HS-5 (cell line): ENCODE measurements at regions not wholly inside any gene's neighbourhood (a gene's known extent, or its start where the extent isn't known, plus 50 kb on each side); places are given as distances from the start of the nearest gene placed in this dataset.
"Not testable (repeated sequence)": the region's sequence is repeated elsewhere in the genome, so short reads cannot be mapped to it uniquely, and the experiment has no call there.

Experiments used
- DNase-seq: peaks from one replicate; pipeline ENCODE4 v3.0.0-alpha.2; 2012; ENCODE audit warnings: low read depth

GRCh38 chr18:6571239-6571602 is 156.5 kb upstream of the L3MBTL4 start:
- DNase-seq, result no peak

GRCh38 chr18:6572192-6572591 is 157.3 kb upstream of the ARHGAP28 start:
- DNase-seq, result not testable (repeated sequence)

GRCh38 chr18:6574631-6575030 is 154.9 kb upstream of the ARHGAP28 start:
- DNase-seq, result no peak

- DNase-seq, result no peak
Measured at GRCh38 chr18:6575908-6576307, 153.6 kb upstream of the ARHGAP28 start.

DNA sequence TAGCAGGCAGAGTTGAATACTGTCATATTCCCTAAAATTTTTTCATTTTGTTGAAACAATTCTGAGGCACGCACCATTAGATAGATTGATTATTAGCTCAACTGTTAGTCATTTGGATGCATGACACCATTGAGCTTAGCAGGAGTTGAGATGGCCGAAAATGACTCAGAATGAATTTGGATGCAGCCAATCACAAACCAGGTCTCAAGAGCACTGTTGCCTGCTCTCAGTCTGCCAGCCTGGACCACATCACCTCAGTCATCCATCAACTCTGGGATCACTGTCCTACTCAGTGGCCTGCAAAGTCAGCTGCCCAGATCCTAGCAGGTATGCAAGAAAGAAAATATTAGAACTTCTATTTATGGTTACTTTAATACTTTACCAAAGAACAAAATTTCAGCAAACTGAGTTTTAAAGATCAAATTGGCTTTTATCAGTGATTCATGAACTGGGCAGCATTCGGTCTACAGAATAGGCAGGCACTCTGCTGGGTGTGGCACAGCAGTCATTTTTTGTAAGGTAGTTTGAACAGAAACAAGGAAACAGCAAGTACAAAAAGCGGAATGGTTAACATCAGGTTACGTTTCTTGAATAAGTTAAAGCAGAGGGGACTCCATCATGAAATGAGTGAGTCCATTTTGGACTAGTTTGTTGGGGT is 152.7 kb upstream of the ARHGAP28 start:
- DNase-seq, result no peak

DNA sequence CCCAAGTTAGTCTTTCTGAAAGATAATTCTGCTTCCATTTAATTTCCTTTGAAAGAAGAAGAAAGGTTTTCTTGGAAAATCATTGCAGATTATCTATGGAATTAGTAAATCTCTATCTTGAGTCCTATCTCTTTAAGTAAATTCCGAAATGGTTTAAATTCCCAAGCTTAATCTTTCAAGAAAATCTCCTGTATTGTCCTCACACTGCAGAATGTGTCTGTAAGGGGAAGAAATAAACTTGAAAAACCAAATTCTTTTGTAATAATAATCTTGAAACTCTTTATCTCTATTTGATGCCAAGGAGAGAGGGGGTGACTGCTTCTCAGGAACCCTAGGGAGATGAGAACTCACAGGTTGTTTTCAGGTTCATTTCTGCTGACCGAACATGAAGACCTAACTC is 150.8 kb upstream of the ARHGAP28 start:
- no peak for DNase-seq

DNA sequence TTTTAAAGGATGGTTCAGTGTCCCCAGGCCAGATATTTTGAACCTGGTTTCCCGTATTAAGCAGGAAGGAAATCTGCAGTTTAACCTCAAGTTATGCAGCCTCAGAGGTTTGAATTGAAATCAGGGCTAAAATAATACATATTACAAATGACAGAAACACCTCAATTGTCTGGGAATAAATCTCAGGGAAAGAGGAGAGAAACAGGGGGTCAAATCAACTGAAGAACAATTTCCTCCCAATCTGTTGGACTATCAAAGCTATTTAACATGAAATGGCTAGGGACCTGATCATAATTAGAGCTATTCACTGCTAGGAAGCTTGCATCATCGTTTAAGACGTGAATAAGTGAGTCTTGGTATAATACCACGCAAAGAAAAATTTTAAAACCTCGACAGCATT is 150.0 kb upstream of the ARHGAP28 start:
- no peak for DNase-seq

GRCh38 chr18:6580401-6580800 is 149.1 kb upstream of the ARHGAP28 start:
- DNase-seq, result no peak

DNA sequence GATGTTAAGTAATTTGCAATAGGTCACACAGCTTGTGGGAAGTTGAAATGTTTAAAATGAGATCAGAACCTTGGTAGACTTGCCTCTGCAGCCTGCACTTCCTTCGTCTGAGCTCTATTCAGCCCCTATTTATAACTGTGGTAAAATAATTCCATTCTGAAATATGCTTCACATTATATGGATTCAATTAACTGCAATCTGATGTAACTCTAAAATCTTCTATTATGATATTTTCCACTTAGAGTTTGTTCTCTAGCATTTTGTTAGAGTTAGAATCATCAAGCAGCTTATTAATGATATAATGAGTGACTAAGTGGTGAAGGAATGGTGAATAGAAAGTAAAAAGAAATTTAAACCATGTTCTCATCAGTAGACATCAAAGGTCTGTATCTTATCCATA is 139.6 kb upstream of the ARHGAP28 start:
- no peak for DNase-seq

DNA sequence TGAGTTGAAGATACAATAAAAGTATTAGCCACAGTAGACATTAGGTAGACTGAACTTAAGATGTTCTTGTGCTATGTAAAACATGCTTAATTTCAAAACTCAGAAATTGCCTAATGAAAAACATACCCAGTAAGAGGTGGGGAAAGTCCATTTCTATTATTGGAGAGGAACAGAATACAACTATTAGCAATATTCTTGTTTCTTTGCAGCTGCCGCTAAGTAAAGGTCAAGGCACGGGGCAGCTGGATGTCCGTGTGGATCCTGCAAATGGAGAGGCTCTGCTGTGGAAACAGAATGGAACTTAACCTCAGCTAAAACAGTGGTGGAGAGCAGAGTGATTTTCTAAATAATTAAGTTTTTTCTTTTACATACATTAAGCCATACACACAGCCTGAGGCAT is 139.2 kb upstream of the ARHGAP28 start:
- no peak for DNase-seq

DNA sequence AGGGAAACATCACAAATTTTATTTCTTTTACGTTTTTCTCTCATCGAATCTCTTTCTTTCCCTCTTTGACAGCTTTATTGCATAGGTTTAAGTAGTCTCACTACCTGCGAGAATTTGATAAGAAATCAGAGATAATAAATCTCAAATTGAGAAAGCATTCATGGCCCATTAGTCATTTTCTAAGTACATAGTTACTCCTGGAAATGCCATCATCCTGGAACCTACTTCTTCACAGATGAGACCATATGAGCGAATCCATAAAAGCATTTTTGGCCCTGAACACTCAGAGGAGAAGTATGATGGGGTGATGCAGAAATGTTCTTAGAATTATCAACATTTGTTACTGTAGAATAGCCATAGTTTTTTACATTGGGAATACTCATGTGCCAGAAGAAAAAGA is 138.0 kb upstream of the ARHGAP28 start:
- peak; percentile 47 for DNase-seq

DNA sequence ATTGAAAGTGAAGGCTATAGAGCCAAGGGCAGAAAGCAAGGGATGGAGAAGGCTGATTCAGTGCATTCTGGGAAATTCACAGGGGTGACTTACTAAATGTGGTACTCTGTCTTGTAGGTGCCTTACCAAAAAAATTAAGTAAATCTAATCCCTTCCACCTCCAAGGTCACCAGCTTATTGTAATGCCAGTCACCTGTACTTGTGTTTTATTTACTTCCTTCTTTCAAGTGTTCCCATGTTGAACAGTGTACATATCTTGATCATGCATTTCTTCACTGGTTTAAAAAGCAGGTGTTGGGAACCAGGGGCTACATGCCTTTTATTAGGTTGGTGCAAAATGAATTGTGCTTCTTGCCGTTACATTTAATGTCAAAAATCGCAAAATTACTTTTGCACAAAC is 137.0 kb upstream of the ARHGAP28 start:
- DNase-seq, result no peak

DNA sequence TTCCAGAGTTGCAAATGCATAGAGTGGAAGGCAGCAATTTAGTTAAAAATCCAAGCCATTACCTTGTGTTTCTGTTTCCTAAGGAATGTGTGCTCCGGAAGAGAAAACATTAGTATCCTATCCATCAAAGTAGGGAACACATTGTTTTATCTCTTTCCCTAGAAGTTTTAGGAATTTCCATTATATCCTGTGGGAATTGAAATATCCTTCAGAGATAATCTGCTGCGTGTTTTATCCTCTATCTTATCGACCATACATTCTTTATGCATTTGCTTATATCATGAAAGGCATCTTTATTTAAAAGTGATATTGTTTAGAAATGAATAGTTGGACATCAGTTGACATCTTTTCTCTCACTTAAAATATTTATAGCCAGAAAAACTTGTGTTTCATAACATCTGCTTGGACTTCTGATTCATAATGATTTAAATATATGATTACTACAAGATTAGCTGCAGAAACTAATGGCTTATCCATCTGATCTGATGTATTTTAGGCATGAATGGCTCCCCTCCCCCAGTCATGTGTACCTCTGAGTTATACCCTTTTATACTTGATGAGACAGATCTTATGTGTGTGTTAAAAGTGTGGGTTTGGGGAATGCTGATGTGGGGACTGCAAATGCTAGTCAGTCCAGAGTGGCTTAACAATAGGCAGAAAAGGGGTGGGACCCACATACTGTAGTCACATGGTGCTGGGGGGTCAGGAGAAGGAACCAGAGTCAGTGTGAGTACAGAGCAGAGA is 136.2 kb upstream of the ARHGAP28 start:
- peak; percentile 6 for DNase-seq

- no peak for DNase-seq
Measured at GRCh38 chr18:6595666-6596065, 133.8 kb upstream of the ARHGAP28 start.

DNA sequence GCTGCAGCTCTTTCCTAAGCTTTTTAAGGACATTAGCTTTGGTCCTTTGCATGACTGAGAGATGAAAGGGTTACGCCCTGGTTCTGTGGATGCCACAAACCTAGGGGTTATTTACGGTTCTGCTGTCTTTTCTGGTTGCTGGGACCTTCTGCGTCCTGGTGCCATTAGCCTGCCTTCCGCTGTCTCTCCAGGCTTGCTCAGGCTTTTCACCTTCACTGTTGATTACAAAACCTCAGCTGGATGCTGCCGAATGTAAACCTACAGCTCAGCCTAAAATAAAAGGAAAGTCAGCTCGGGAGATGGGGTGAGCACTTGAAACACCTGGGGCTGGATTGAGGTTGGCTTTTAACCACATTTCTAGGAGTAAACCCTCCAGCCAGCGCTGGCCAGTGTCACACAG is 130.9 kb upstream of the ARHGAP28 start:
- no peak for DNase-seq

DNA sequence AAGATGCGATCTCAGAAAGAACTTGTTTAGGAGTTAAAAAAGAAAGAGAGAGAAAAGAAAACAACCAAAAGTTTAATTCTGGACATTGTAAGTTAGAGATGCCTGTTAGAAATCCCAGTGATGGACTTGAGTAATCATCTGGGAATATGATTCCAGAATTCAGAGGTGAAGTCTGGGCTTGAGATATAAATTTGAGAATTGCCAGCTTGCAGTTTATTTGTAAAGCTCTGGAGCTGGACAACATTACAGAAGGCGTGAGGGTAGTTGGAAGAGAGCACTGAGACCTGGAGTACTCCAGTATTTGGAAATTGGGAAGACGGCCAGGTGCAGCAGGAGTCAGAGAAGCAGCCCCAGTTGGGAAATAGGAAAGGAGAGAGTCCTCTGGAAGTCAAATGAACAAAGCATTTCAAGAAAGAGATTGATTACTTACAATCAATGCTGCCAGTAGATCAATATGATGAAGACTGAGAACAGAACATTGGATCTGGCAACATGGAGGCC is 128.8 kb upstream of the ARHGAP28 start:
- DNase-seq, result no peak

- DNase-seq, result no peak
Measured at GRCh38 chr18:6601241-6601640, 128.3 kb upstream of the ARHGAP28 start.

DNA sequence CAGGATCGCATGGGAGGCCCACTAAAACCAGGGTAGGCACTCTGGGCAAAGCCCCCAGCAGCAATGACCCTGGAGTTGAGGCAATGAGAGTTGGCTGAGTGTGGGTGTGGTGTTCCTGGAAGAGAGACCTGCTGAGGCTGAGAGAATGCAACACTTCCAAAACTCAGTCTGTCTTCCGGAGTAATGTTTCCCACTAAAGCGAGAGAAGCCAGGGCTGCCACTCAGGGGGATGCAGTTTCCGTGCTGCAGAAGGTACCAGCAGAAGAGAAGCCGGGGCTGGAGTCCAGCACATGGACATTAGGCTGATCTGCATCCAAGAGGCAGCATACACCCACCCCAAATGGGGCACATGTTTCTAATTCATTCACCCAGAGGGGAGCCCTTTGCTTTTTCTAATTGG is 127.2 kb upstream of the ARHGAP28 start:
- no peak for DNase-seq

DNA sequence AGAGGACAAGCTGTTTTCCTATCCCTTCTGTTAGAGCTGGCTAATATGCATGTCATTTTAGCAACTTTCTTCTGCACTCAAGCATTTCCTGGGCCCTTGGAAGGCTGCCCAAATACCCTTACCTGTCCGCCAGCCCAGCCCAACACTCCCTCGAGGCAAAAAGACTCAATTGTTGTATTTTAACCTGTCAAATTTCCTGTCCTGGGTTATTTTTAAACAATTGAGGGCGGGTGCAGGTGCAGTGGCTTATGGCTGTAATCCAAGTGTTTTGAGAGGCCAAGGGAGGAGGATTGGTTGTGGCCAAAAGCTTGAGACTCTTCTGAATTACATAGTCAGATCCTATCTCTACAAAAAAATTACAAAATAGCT is 125.0 kb upstream of the ARHGAP28 start:
- DNase-seq, result no peak

GRCh38 chr18:6605115-6605869 is 124.2 kb upstream of the ARHGAP28 start:
- no peak for DNase-seq

- no peak for DNase-seq
Measured at GRCh38 chr18:6606411-6607085, 123.0 kb upstream of the ARHGAP28 start.

- no peak for DNase-seq
Measured at GRCh38 chr18:6607343-6607742, 122.2 kb upstream of the ARHGAP28 start.
